NCI-H2171 treated with DMSO at 0.1 percent for 48 hours (cell line): ENCODE measurements at regions not wholly inside any gene's neighbourhood (a gene's known extent, or its start where the extent isn't known, plus 50 kb on each side); places are given as distances from the start of the nearest gene placed in this dataset.
A peak's percentile ranks its signal among the peaks of the same experiment; 100 is the strongest.

Experiments used
- DNase-seq: peaks from one replicate; lab custom pipeline; 2025; lab: John Stamatoyannopoulos, UW

- DNase-seq = peak; percentile 30
Observed at GRCh38 chr3:139870000-139870675, 64.8 kb upstream of the CLSTN2 start.

- no peak for DNase-seq
Observed at GRCh38 chr3:139868773-139869172, 66.2 kb upstream of the CLSTN2 start.

- DNase-seq = no peak
Observed at GRCh38 chr3:139848660-139849059, 86.3 kb upstream of the CLSTN2 start.

- peak; percentile 85 for DNase-seq
Observed at GRCh38 chr3:139846729-139847128, 88.3 kb upstream of the CLSTN2 start.

- DNase-seq = peak; percentile 27
Observed at GRCh38 chr3:139839659-139840058, 95.3 kb upstream of the CLSTN2 start.

GRCh38 chr3:139839014-139839413, 96.0 kb upstream of the CLSTN2 start:
- no peak for DNase-seq

- DNase-seq = no peak
Observed at GRCh38 chr3:139838269-139838957, 96.6 kb upstream of the CLSTN2 start.

- DNase-seq = no peak
Observed at GRCh38 chr3:139836698-139837464, 98.1 kb upstream of the CLSTN2 start.

GRCh38 chr3:139835830-139836683, 98.9 kb upstream of the CLSTN2 start:
- no peak for DNase-seq

- DNase-seq = no peak
Observed at GRCh38 chr3:139832998-139833397, 102.0 kb upstream of the CLSTN2 start.

- peak; percentile 68 for DNase-seq
Observed at GRCh38 chr3:139830817-139831216, 104.2 kb upstream of the CLSTN2 start.

- DNase-seq = peak; percentile 24
Observed at GRCh38 chr3:139827833-139828232, 107.2 kb upstream of the CLSTN2 start.

GRCh38 chr3:139824864-139825263, 110.1 kb upstream of the CLSTN2 start:
- DNase-seq = no peak

- no peak for DNase-seq
Observed at GRCh38 chr3:139814646-139815045, 120.3 kb upstream of the CLSTN2 start.

GRCh38 chr3:139811331-139811730, 123.7 kb upstream of the CLSTN2 start:
- no peak for DNase-seq

GRCh38 chr3:139808201-139808600, 126.8 kb upstream of the CLSTN2 start:
- DNase-seq = no peak

GRCh38 chr3:139803294-139803693, 125.5 kb upstream of the NMNAT3 start:
- no peak for DNase-seq

- no peak for DNase-seq
Observed at GRCh38 chr3:139797724-139798343, 120.1 kb upstream of the NMNAT3 start.

- DNase-seq = no peak
Observed at GRCh38 chr3:139794469-139795265, 116.9 kb upstream of the NMNAT3 start.

GRCh38 chr3:139793408-139793807, 115.6 kb upstream of the NMNAT3 start:
- DNase-seq = no peak

- no peak for DNase-seq
Observed at GRCh38 chr3:139780593-139780992, 102.8 kb upstream of the NMNAT3 start.
